ENCODE measurements at regions not wholly inside any gene's neighbourhood (a gene's known extent, or its start where the extent isn't known, plus 50 kb on each side); places are given as distances from the start of the nearest gene placed in this dataset.

DNA sequence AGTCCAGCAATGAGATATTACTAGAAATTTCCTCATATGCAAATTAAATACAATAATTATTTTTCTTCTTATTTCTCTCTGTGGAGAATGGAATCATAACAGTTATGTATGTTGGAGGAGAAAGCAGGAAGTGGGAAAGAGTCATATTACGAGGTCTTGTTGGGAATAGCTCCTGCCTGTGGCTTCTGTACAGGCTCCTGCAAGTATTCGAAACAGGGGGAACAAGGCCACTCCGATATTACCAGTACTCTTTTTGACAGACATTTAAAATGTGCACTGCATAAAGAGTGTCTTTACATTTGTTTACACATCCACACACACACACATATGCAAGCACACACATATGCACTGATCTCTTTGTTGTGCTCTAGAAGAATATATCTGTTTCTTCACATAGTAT, 812.0 kb upstream of the ZNF608 start:
- TF ChIP-seq GATA3 (IDR thresholded peaks at IDR 0.05; ENCODE audit: low read depth, low read length): no peak
- TF ChIP-seq GATA2 (IDR thresholded peaks at IDR 0.05; ENCODE audit: low read depth, low read length): no peak

DNA sequence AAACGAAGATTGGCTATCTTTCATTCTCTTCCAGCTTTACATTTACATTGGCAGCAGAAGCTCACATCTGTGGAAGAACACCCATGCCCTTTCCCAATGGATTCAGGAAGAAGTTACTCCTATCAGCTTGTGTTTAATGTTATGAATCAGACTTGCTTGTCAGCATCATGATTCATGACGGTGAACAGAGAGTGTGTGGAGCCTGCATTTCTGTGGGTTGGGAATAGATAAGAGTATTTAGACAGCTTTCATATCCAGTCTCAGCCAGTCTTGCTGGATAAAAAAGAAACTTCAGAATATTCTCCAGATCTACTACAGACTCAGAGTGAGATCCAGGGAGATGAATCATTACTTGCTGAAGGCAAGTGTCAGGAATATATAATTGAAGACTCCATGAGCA, 812.9 kb upstream of the ZNF608 start:
- TF ChIP-seq GATA3 (IDR thresholded peaks at IDR 0.05; ENCODE audit: low read depth, low read length) (peak; percentile 70), GATA2 (IDR thresholded peaks at IDR 0.05; ENCODE audit: low read depth, low read length) (peak; percentile 88)

DNA sequence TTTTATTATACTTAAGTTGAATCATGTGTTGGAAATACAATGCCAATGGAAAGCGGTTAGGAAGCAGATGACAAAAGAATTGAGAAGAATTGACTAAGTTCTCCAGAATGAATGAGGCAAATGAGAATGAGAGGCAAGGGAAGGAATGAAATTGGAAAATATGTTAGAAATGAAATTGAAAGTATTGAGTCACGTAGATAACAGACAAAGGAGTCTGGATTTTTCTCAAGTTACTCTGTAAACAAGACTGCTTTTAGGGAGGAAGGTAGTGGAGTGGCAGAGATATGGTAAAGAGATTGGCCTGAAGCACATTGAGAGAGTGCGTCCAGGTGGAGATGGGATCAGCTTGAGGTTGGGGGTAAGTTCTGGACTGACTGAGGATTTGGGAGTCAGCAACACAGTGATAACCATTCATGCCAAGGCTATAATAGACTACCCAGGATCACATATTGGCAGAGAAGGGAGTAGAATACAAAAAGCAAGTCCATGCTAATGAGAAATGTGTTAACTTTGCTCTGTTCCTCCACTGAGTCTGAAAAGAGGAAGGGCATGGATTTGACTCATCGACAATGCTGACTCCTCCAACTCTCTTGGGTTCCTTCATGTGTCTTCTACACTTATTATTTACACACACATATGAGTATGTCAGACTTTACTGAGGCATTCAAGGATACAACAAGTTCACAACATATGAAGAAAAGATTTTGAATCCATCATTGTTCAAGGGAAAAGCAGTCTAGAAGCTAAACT, 814.2 kb upstream of the ZNF608 start:
- TF ChIP-seq GATA3 (IDR thresholded peaks at IDR 0.05; ENCODE audit: low read depth, low read length) (no peak), GATA2 (IDR thresholded peaks at IDR 0.05; ENCODE audit: low read depth, low read length) (no peak)

DNA sequence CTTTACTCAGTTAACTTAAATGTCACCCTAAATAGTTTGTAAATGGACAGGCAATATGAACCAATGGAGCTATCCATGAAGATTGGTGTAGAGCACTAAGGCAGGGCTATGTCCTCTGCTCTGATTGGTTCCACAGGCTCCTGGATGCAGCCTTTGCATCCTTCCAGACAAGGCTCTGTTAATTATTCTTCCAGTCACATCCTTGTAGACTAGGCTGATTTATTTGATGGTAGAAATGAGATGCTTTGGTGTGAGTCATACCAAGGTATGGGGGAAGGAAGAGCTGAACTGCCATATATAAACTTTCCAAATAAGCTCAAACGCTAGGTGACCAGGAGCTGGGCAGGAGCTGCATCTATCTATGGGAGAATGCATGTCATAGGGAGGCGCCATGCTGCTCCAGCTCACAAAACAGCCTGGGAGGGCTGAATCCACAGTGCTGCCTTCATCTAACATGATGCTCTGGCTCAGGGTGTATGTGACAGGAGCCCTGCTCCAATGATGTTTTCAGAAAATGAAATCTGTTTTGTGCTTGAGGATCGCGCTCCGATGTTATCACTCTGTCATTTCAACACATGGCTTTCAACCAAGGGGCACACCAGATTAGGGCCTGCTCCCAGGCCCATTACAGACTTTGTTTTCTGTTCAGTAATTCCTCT, 818.0 kb upstream of the ZNF608 start:
- TF ChIP-seq GATA3 (IDR thresholded peaks at IDR 0.05; ENCODE audit: low read depth, low read length) (no peak; the same call in 1 of the 2 replicates), GATA2 (IDR thresholded peaks at IDR 0.05; ENCODE audit: low read depth, low read length) (no peak)

DNA sequence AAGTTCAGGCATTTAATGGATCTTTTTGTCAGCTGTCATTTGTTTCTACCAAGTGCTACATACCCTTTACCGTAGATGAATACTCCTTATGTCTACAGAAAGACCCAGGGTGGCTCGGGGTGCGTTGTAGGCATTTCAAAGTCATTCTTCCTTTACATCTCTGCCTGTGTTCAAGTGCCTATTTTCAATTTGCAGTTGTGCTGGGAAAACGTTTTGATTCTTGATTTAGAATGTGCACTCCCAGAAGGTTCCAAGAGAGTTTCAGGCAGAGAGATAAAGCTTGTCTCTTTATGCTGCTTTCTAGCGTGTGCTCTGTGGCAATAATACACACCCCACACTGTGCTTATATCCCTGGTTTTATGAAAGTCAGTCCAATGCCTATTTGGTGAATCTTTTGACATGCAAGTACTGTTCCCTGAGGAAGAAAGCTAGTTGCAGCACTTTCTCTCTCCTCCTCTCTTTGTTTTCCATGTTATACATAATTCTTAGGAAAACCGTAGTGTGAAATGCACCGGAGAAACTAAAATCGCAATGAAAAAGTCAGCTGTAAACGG, 828.1 kb upstream of the ZNF608 start:
- TF ChIP-seq GATA2 (IDR thresholded peaks at IDR 0.05; ENCODE audit: low read depth, low read length) (no peak), GATA3 (IDR thresholded peaks at IDR 0.05; ENCODE audit: low read depth, low read length) (no peak)

DNA sequence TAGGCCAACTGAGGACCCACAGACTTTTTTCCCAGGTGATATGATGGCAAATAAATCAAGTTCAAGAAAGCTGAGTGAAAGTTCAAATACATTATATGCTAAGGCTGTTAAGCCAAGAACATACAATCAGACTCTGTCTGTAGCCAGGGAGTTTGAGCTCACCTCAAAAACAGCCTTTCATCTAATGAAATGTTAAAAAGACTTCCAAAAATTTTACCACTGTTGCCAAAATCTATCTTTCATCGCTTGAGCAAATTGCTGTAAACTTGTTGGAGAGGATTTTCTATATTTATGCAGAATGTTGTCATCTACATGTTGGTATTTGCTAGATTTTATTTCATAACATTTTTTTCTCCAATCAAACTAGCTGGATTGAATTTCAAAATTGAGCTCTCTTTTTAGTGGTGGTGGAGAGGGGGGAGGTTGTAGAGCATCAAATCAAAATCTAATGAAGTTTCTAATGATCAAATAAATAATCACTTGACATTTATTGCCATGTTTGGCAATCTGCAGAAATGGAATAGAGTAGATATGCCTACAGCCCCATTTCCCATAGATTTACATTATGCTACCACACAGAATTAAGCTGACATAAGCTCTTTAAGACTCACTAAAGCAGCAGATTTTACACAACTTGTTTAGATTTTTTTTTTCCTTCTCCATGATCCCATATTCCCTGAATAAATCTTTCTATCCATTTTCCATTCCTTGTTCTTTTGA, 828.9 kb upstream of the ZNF608 start:
- no peak for TF ChIP-seq GATA2 (IDR thresholded peaks at IDR 0.05; ENCODE audit: low read depth, low read length)
- no peak for TF ChIP-seq GATA3 (IDR thresholded peaks at IDR 0.05; ENCODE audit: low read depth, low read length)

DNA sequence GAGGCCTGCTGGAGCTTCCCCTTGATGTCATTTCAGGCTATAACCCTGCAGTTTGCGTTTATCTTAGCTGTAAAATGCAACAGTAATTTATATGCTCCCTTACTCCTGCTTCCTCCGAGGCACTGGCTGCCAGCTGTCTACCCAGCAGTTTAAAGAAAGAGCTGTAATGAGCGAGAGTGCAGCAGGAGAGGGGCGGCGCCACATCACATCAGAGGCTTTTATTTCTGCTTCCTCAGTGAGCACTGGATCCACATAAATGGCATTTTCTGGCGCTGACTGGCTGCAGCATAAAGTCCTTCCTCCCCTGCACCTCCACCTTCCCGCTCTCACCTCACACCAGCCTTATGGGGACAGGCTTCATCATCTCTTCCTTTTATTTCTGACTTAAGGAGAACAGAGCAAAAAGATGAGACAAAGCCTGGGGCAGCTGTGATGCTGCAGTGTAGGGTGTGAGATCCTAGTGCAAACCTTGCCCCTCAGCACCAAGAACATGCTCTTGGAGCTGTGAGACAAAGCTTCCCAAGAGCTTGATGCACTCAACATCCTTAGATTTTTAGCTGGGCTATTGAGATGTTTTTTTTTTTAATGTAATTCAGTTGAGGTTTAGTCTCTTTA, 829.6 kb upstream of the ZNF608 start:
- TF ChIP-seq GATA2 (IDR thresholded peaks at IDR 0.05; ENCODE audit: low read depth, low read length) (no peak), GATA3 (IDR thresholded peaks at IDR 0.05; ENCODE audit: low read depth, low read length) (no peak)

DNA sequence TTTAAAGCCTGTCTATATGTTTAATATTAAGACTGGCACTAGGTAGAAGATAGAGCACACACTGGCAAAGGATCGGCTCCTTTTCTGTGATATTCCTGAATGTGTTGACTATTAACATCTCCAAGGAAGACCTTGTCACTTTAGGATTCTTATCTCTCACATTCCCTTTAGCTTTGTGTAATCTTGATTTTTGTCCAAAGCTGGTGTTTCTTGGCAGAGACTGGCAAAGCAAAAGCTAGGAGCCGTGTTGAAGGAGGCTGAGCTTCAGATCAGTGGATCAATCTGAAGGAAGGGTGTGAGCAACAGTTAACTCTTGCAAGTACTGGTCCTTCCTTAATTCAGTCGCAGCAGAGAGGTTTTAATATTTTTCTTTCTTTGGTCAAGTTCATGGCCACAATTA, 830.4 kb upstream of the ZNF608 start:
- TF ChIP-seq GATA2 (IDR thresholded peaks at IDR 0.05; ENCODE audit: low read depth, low read length) (no peak), GATA3 (IDR thresholded peaks at IDR 0.05; ENCODE audit: low read depth, low read length) (no peak)

DNA sequence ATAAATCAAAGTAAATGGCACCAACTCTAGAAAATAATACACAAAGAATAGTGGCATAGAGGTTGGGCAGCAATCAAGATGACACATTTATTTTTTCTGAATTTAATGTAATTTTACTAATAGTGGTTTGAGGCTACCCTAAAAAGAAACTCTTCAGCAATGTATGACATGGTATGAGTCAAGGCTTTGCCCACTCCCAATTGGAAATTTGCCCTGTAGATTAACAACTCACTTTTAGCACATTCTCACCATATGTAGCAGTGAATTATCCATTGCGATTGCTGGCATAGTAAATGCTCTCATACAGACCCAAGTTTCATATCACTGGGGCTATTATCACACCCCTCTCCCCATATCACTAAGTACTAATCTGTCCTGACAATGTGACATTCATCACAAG, 832.1 kb upstream of the ZNF608 start:
- TF ChIP-seq GATA2 (IDR thresholded peaks at IDR 0.05; ENCODE audit: low read depth, low read length): no peak
- no peak for TF ChIP-seq GATA3 (IDR thresholded peaks at IDR 0.05; ENCODE audit: low read depth, low read length)

DNA sequence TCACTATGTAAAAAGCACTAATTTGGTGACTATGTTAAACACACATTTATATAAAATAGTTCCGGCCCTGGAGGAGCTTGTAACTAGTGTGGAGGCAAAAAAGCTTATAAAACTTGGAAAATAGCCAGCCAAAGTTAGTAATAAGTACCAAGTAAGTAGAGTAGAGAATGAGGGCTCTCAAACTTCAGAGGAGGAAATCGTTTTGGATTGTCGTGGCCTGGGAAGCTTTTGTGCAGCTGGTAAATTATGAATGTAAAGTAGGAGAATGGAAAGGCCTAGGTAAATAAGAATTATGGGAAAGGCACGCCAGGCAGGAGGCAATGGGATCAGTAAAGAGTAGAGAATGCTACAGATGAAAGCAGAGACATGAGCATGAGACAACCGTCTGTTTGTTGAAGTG, 832.7 kb upstream of the ZNF608 start:
- TF ChIP-seq GATA3 (IDR thresholded peaks at IDR 0.05; ENCODE audit: low read depth, low read length) (no peak), GATA2 (IDR thresholded peaks at IDR 0.05; ENCODE audit: low read depth, low read length) (no peak)

DNA sequence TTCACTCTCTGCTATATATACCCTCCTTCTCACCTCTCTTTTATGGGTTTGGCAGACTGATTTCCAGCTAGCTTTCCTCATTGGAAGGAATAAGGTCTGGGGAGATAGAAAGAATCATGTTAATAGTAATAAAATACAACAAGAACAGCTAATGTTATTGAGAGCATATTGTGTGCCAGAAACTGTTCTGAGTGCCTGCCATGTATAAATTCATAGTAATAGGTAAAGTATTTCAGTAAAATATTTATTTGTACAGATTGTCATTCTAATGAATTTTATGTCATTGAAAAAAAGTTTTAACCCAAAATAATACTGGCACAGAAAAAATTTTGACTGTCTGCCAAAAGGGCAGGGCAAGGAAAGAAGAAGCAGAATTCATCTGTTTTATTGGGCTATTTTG, 834.9 kb upstream of the ZNF608 start:
- no peak for TF ChIP-seq GATA3 (IDR thresholded peaks at IDR 0.05; ENCODE audit: low read depth, low read length)
- TF ChIP-seq GATA2 (IDR thresholded peaks at IDR 0.05; ENCODE audit: low read depth, low read length): no peak

DNA sequence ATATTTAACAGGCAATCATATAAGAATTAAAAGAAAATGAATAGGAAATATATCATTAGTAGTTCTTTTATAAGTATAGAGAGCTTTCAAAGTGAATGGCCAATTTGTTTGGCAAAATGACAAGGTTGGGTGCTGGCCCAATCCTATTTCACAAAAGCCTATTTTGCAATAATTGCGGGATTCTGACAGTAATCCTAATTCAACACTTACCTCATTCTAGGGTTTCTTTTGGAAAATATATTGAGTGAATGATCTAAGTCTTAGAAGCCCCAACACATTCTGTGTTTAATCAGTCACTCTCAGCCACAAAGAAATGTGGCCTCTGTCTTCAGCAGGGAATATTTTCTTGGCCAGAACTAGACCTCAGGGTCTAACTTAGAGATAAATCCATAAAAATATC, 835.9 kb upstream of the ZNF608 start:
- TF ChIP-seq GATA2 (IDR thresholded peaks at IDR 0.05; ENCODE audit: low read depth, low read length) (no peak), GATA3 (IDR thresholded peaks at IDR 0.05; ENCODE audit: low read depth, low read length) (no peak)

DNA sequence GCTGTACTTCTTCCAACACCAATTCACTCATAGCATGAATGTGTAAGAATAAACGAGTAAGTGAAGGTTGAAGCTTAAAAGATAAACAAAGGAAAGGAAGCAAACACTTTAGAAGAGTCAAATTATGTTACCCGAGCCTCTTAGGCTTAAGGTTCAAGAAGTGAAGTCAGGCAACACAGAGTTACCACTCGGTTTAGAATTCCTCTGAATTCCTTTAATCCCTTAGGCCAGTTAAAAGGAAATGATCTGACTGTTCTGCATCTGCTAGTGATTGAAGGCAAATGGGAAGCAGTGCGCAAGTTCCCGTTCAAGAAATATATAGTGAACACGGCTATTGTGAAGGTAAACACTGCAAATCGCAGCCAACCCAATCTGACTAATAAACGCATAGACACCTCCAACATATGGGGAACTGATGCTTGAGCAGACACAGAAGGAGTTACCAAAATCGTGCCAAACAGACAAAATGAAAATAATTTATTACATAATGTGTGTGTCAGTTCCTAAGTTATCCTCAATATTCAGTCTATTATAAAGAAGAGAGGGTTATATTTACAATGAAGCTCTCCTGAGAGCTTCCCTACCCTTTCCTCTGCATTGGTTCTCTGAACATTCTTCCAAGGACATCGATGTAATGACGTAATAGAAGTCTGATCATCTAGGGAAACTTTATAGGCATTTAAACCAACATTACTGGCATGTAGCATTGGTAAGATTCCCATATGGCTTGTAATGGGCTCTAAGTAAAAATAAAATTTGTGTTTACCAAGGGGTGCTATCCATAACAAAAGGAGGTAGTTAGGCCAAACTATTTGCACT, 837.1 kb upstream of the ZNF608 start:
- TF ChIP-seq GATA2 (IDR thresholded peaks at IDR 0.05; ENCODE audit: low read depth, low read length) (no peak), GATA3 (IDR thresholded peaks at IDR 0.05; ENCODE audit: low read depth, low read length) (no peak)

Data from SH-SY5Y (cell line).